ENCODE measurements at regions not wholly inside any gene's neighbourhood (a gene's known extent, or its start where the extent isn't known, plus 50 kb on each side); places are given as distances from the start of the nearest gene placed in this dataset.
"Not testable (repeated sequence)": the region's sequence is repeated elsewhere in the genome, so short reads cannot be mapped to it uniquely, and the experiment has no call there.

DNA sequence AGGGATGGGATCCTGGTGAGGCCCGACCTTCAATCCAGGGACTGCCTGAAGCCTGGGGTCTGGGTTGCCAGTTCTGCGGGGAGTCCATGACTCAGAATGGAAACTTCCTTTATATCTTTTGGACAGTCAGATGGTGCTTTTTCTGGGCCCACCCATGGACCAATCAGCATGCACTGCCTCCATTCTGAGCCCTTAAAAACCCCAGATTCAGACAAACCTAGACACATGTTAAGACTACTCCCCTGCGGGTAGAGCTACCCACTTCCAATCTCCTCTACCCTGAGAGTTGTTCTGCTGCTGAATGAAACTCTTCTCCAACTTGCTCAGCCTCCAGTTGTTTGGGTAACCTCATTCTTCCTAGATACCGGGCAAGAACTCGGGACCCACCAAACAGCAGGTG, 1315.2 kb upstream of the MIR17HG start:
- DNase-seq: no peak

DNA sequence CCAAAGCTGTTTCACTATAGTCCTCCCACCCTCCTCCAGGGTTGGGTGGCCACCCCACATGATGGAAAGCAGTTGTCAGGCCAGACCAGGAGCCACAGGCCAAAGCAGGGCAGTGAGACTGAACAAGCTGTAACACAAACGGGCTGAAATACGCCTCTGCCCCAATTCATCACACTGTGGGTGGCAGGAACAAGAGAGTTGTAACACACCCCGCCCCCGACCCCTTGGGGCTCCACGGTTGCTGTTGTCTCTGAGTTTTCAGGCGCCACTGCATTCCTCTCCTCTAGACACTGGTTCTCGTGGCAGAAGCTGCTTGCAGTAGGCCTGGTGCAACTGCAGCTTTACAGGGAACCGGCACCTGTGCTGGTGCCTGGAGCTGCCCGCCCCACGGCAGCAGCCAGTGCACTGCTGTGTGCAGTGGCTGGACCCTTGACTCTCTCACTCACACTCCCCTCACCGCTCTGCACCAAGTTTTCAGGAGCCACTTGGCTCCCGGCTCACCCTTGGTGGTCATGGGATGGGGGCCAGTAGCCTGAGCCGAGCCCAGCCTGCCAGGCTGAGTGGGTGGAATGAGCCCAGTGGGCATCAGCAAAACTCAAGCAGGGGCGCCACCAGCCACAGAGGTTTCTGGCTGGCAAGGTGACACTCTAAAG, 1314.5 kb upstream of the MIR17HG start:
- DNase-seq: no peak

DNA sequence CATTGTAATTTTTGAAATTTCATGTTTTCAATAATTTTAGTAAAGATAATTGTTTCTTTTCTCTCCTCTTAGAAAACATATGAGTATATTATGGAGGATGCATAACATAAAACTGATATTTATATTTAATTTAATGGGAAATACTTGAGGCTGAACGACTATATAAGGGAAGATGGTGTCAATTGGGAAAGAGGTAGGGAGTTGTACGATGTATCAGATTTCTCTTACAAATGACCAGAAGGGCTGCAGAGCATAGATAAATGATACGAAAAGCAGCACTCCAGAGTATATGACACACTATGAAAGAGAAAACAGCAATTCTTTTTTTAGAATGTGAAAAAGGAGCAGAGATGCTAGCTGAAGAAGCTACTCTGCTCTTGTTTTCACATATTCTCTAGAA, 1308.0 kb upstream of the MIR17HG start:
- DNase-seq: no peak

DNA sequence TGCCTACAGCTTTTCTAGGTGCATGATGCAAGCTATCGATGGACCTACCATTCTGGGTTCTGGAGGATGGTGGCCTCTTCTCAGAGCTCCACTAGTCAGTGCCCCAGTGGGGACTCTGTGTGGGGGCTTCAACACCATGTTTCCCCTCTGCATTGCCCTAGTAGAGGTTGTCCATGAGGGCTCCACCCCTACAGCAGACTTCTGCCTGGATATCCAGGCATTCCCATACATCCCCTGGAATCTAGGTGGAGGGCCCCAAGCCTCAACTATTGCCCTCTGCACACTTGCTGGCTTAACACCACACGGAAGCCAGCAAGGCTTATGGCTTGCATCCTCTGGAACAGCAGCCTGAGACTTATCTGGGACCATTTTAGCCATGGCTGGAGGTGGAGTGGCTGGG, 1299.9 kb upstream of the MIR17HG start:
- no peak for DNase-seq

DNA sequence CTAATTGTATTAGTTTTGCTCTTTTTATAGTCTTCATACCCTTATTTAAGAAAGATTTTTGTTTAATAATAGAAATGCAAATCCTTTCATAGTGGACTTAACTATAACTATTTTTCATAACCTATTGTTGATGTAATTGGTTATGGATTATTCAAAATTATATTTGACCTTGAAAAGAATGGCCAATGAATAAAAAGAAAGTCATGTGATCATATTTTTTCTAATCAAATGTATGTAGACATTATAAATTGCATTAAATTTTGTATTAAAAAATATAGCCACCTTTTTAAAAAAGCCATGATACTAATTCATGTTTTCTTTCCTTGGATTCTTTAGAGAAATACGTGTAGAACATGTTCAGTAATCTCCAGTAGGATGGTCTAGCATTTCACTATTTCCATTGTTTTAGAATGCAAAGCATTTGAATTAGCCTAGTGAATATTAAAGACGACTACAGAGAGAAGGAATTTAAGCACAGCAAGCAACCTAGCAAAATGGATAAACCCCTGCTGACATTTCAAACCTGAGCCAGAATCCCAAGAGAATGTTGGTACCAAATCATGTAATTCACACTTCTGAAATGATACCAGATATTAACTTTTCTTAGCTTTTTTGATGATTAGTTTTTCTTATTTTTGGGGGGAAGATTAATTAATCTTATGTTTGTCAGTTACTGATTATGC, 1297.4 kb upstream of the MIR17HG start:
- no peak for DNase-seq

DNA sequence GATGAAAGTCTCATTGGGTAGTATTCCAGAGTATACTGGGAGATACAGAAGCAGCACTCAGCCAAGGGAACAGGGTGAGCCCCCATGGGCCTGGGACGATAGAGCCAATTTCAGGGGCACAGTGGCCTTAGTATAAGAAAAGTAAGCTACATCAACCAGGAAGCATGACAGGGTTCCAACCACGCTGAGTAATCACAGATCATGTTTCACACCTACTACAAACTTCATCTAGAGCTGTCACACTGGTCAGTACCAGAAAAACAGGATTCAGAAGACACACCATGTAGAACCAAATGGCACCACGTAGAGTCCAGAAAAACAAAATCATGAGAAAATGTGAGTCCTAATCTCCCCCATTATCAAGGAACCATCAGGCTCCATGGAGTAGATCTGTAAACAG, 1292.4 kb upstream of the MIR17HG start:
- no peak for DNase-seq

DNA sequence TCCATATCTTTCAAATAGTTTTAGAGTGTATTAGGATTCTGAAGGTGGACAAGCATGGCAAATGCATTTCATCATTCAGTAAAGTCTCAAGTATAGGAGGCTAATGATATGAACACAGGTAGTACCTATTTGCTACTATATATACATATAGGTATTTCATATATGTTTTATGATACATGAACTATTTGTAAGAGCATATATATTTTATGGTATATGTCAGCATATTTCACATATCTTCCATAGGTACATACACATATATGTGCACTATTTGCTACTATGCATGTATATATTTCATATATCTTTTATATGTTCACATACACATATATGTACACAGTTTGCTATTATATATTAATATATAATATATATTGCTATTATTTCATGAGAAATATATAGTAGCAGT, 1291.7 kb upstream of the MIR17HG start:
- DNase-seq: no peak

DNA sequence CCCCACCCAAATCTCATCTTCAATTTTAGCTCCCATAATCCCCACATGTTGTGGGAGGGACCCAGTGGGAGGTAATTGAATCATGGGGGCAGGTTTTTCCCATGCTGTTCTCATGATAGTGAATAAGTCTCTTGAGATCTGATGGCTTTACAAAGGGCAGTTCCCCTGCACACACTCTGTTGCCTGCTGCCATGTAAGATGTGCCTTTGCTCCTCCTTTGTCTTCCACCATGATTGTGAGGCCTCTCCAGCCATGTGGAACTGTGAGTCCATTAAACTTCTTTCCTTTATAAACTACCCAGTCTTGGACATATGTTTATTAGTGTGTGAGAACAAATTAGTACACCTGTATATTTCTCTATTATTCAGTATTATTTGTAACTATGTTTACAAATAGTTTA, 1283.3 kb upstream of the MIR17HG start:
- DNase-seq: not testable (repeated sequence)

DNA sequence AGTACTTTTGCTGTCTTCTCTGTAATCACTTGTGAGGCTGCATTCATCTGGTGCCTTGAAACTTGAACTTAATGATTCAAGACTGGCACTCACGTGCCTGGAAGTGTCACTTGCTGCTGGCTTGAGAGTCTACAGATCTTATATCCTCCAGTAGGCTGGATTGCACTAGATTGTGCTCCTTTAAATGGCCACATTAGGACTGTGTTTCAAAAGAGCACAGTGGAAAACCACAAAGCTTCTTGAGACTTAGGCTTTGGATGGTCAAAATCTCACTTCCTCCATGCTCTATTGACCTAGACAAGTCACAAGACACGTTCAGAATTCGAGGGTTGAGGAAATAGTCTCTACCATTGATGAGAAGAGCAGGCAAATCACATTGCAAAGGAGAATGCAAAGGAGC, 1278.8 kb upstream of the MIR17HG start:
- no peak for DNase-seq

DNA sequence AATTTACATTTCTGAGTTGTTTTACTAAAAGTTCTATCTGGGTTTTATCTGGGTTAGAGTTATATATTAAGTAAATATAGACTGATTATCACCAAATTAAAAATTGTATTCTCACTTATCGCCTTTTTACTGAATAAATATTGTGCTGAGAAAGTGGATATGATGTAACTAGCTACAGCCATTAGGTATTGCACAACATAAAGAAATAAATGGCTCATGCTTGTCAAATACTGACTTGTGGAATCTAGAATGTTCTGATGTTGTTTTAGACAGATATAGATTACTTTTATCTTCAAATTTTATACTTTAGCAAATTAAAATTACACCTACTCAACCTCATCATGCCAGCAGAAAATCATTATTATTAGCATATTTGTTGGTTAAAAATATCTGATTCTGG, 1277.1 kb upstream of the MIR17HG start:
- DNase-seq: no peak

DNA sequence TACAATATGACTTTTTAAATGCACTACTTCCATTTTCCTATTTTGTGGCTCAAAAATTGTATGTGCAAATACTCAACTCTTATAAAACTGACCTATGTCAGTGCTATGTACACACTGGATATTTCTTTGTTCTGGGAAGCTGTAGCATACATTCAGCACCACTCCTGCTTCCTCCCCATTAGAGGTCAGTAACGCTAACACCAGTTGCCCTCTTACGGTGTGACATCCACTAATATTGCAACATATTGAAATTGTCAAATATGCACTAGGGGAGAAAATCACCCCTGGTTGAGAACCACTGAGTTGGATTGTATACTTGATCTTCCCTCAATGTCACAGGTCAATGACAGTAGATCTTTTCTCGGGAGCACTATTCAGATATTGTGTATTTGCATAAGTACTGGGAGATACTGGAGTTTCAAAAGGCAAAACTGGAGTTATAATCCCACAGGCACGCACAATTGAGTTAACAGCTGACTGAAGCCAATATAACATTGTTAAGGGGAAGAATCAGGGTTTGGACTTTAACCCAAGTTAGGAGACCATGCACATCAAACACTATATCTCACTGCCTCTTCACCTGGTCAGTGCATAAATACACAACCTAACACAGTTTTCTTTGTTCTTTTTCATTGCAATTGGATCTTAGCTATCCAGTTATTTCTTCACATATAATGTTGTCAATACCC, 1276.5 kb upstream of the MIR17HG start:
- no peak for DNase-seq

DNA sequence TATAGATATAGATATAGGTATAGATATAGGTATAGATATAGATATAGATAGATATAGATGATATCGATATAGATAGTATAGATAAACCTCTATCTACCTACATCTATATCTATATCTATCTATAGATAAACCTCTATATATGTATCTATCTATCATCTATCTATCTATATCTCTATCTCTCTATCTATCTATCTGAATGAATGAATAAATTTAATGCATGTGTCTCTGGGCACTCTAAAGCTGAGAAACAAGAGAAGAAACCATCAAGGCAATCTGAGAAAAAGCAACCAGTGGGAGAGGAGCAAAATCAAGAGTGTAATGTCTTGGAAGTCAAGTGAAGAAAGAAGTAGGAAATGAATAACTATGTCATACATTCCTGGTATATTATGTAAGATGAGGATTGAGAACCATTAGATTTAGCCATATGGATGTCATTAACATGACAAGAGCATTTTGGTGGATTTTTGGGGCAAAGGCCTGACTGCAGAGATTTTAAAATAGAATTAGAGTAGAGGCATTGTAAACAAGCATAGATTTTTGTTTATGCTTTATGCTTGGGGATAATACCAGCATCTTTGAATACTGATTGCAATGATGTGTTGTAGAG, 1262.7 kb upstream of the MIR17HG start:
- DNase-seq: no peak

DNA sequence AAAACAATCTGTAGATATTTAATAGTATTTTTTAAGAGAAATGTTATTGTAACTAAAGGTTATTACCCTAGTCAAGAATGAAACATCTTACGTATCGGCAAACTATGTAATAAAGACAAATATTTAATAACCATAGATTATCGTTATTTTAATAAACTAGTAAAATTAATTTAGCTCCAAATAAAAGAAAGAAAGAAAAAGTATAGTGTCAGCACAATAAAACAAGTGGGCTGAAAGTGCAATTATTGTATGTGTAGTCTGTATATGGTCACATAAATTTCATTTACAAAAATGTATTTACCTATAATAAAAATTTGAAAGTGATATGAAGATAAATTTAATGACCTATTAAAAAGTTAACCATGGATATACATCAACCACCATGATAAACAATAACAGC, 1258.4 kb upstream of the MIR17HG start:
- no peak for DNase-seq

DNA sequence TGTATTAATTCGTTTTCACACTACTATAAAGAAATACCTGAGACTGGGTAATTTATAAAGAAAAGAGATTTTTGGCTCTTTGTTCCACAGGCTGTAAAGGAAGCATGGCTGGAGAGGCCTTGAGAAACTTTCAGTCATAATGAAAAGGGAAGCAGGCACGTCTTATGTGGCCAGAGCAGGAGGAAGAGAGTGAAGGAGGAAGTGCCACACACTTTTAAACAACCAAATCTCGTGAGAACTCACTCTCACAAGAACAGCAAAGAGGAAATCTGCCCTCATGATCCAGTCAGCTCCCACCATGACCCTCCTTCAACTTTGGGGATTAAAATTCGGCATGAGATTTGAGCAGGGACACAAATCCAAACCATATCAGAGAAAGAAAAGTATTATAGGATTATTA, 1255.9 kb upstream of the MIR17HG start:
- no peak for DNase-seq

DNA sequence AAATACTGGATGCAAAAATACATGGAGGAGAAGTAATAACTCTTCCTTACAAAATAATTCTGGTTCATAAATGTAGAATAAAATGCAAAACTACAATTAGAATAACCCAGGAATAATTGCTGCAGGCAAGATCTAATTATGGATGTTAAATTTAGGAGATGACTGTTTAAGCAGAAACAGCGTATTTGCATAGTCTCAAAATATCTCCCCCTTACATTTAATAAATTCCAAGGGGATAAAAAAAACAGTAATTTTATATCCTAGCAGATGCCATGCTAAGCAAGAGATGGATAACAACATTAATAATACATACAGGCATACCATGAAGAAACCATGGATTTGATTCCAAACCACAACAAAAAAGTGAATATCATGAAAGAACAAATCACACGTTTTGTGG, 1253.1 kb upstream of the MIR17HG start:
- no peak for DNase-seq

DNA sequence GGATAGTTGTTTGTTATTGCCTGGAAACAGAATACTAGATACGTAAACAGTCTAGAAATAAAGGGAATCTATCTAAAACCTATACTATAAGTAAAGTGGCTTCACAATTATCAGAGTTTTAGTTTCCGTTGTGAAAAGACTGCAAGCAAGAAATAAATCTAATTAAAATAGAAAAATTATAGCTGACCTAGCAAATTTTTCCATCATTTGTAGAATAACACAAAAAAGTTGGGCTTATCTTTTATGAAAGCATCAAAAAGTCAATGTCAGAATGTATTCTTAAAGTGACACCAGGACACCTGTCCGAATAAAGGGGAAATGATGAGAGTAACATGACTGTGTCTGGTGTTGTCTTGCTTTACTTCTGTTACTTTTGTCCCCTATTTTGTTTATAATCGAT, 1248.9 kb upstream of the MIR17HG start:
- DNase-seq: no peak

DNA sequence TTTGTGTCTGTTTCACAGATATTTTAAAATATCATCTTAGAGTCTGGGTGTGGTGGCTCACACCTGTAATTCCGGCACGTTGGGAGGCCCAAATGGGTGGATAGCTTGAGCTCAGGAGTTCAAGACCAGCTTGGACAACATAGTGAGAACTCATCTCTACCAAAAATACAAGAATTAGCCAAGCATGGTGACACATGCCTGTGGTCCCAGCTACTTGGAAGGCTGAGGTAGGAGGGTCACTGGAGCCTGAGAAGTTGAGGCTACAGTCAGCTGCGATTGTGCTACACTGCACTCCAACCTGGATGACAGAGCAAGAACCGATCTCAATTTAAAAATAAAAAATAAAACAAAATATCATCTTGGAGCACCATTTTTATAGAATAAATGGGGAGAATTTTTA, 1247.6 kb upstream of the MIR17HG start:
- no peak for DNase-seq

DNA sequence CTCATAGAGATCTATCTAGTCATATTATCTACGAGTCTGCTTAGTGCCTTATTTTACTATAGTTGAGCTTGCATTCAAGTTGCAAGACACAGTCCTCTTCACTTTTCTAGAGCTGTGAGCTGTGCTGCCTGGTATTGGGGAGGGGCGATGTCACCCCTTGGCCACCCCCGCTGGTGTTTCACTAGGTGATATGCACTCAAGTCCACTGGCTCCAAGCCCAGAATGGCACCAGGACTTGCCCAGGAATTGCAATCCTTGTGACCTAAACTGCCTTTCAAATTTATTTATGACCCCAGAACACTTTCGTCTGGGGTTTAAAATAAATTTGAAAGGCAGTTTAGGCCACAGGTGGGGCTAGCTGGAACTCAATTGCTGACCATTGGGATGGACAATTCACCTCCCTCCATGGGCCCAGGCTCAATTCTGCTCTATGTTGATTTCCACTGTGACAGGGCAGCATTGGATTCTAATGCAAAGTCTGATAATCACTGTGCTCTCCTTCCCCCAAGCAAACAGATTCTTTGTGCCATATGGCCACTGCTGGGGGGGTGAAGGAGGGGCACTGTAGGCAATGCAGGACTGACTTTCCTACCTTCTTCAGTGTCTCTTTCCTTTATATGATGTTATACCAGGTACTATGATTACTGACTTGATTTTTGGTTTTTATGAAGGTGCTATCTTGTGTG, 1244.2 kb upstream of the MIR17HG start:
- no peak for DNase-seq

DNA sequence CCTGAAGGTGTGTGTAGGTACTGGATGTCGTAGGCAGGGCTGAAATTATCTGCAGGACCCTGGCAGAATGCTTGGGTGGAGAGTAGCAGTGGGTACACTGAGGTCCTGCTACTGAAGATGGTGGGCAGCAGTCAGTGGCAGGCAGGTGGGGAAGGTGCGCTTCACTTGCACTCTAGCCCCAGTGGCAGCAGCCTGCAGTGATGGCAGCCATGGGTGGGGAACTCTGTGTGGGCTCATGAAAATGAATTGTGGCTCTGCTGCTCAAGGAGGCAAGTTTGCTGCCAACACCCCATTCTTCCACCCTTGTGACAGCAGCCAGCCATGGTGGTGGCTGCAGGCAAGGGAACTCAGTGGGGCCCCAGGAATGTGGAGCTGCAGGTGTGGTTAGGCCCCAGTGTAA, 1242.7 kb upstream of the MIR17HG start:
- no peak for DNase-seq

DNA sequence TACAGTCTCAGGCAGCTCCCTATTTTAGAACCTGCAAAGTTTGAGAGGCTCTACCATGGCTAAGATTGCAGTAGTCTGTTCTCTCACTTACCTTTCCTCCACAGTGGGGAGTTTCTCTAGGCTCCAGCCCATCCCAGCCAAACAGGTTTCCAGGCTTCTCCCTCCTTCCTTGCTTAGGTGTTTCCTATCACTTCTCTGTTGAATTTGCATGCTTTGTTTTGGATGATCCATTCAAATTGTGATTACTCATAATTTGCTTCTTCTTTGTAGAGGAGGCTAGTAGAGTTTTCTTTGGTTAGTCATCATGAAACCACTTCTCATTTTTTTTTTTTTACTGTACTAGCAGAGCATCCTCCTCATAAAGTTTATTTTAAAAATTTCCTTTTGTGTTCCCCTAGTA, 1242.2 kb upstream of the MIR17HG start:
- no peak for DNase-seq

DNA sequence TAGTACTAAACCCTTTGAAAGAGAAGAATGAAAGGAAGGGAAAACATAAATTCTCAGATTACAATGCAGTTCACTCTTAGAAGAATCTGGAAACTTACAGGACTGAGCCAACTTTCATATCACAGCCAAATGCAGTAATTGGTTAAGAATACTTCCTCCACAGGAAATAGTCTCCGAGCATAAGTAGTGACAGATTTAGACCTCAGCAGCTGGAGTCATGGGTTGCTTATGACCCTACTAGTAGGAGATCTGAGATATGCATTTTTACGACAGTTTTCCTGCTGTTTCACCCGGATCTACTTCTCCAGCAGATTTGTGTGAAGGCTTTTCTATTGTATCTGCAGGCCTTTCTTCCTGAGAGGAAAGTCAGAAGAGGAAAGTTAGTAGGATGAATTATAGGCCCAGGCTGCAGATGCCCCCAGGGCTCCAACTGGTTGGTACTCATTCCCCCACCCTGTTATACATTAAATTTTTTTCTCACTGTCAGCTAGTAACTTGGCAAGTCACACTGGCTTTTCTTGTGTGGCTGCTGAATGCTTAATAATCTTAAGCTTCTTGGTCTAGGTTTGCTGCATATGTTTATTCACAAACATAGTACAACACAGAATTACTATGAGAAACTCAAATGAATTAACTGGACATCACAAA, 1241.5 kb upstream of the MIR17HG start:
- no peak for DNase-seq

DNA sequence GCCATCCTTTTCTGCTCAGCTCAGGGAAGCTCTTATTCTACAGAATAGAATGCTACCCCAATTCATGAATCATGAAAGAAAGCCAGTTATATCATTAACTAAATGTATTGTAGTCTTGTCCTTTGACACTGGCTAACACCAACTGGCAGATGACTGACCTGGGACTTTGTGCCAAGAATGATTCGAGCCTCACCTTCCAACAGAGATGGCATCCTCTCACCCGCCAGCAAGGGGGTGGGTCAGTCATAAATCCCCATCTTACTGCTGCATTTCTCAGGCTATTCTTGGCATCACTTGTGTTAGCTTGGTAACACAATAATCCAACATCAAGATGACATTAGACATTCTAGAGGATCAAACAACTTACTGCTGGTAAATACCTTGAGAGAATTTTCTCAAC, 1239.8 kb upstream of the MIR17HG start:
- DNase-seq: no peak

DNA sequence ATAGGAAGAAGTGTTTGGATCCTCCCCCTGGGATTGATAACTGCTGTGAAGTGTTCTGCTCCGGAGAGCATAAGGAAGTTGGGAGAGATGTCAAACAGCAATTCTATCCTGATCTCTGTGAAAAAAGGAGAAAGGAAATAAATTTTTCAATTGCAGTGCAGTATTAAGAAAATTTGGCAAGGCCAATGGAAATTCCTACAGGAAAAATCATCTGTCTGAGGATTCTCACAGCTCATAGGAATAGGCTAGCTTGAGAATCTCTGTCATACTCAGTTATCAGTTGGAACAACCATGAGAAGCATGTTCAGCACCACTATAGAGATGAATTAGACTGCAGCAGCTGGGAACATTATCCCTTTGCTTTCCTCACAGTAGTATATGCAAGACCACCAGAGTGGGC, 1238.9 kb upstream of the MIR17HG start:
- no peak for DNase-seq

Measured in NCI-H1417 treated with DMSO at 0.1 percent for 48 hours (cell line).